NCI-H1092 treated with DMSO at 0.1 percent for 48 hours (cell line): ENCODE measurements at regions not wholly inside any gene's neighbourhood (a gene's known extent, or its start where the extent isn't known, plus 50 kb on each side); places are given as distances from the start of the nearest gene placed in this dataset.
"Not testable (repeated sequence)": the region's sequence is repeated elsewhere in the genome, so short reads cannot be mapped to it uniquely, and the experiment has no call there.

Experiments
- DNase-seq: peaks from one replicate; lab custom pipeline; 2025; lab: John Stamatoyannopoulos, UW

DNA sequence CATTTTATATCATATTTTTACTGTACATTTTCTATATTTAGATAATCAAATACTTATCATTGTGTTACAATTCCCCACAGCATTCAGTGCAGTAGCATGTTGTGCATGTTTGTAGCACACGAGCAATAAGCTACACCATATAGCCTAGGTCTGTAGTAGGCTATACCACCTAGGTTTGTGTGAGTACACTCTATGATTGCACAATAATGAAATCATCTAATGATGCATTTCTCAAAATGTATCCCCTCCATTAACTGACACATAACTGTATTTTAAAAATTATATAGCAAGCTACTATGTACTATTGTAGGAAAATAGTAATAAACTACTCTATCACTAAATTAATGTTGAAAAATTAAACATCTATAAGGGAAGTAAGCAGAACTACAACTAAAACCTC is 518.4 kb upstream of the PABPC4L start:
- no peak for DNase-seq

GRCh38 chr4:134708616-134709015 is 507.0 kb upstream of the PABPC4L start:
- no peak for DNase-seq

- DNase-seq = no peak
Observed at GRCh38 chr4:134708026-134708425, 506.4 kb upstream of the PABPC4L start.

DNA sequence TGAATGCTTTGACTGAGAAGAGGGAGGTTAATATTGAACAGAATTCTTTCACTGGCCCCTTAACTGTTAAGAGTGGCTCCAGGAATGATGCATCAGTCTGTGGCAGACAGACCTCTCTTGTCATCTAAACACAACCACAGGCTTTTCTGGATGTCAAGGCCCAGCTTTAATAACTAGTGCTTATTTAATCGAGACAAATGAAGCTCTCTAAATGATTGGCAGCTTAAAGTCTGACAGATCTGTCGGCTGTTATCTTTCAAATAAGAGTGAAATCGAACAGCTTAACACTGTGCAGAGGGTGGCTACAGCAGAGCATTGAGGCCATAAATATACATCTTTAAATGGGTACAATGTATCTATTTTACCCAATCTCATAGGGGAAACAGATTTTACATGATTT is 500.8 kb upstream of the PABPC4L start:
- no peak for DNase-seq

GRCh38 chr4:134700251-134700650 is 498.7 kb upstream of the PABPC4L start:
- DNase-seq = no peak

DNA sequence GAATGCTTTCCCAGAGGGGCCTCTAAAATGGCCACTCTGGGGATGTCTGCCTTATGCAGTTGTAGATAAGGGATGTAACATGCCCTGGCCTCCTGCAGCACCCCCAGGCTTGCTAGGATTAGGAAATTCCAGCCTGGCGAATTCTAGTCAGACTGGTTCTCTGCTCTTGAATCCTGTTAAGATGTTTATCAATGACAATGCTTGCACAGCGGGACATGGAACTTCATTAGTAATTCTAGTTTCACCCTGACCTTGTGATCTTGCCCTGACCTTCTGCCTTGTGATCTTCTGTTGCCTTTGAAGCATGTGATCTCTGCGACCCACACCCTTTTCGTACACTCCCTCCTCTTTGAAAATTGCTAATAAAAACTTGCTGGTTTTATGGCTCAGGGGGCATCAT is 497.2 kb upstream of the PABPC4L start:
- not testable (repeated sequence) for DNase-seq

DNA sequence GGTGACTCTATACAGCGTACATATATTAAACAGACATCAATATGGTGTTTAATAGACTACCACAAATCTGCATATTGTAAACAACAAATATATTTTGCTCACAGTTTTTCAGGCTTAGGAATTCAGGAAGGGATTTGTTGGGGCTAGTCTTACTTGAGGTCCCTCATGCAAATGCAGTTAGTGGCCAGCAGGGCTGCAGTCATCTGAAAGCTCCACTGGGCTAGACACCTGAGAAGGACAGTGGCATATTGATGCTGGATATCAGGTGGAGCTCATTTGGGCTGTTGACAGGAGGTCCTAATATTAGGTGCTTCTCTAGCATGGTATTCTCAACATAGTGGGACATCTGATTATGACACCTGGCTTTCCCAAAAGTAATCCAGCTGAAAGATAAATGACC is 493.8 kb upstream of the PABPC4L start:
- no peak for DNase-seq

DNA sequence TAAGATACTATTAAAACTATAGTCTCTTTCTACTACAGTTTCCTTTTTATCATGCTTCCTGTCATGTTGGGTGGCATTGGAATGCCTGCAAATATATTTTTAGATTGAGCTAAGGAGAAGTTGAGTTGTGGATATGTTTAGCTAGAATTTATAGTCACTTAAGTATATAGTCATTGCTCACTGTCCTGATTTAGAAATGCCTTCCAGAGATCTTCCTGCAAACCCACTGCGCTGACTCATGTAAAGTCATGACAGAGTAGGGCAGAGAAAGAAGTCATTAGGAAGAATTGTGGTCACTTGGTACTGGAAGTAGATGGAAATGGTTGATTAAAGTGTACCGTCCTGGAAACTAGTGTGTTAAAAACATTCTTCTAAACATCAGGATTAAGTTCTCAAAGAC is 490.3 kb upstream of the PABPC4L start:
- no peak for DNase-seq

DNA sequence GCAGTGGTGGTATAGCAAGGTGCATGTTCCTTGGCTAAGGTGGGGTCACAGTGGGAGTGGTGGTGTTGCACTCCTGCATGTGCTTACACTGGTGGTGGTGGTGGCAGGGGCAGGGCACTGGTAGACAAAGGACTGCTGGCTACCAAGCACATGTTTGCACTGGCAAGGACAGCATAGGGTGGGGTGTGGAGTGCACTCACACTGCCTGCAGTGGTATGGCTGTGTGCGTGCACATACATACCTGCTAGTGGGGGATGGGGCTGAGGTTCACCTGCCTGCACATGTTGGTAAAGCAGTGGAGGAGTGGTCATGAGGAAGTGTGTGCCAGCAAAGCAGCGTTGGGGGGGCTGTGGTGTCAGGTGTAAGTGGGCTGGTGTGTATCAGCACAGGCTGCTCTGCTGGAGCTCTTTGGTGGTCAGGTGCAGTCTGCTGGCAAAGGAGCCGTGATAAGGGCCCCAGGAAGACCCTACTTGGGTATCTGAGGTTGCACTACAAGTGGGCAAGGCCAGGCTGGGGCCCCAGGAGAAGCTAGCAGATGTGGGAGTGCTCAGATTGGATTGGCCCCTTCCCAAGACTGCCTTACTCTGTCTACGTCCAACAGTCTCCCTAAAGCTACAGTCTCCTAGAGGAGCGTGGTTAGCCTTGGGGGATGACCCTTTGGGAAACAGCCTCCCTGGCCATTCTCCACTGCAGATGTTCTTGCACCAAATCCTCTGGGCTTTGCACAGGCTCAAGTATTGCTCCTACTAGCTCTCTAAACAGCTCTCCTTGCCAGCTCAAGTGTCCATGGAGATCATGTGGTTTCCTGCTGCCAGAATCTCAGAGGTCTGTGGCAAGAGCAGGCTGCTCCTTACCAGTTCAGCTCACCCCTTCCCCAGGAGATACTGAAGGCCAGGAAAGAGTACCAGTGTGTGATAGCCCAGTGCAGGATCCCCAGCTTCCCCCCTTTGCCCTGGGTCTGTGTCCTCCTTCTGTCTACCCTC is 486.3 kb upstream of the PABPC4L start:
- no peak for DNase-seq

DNA sequence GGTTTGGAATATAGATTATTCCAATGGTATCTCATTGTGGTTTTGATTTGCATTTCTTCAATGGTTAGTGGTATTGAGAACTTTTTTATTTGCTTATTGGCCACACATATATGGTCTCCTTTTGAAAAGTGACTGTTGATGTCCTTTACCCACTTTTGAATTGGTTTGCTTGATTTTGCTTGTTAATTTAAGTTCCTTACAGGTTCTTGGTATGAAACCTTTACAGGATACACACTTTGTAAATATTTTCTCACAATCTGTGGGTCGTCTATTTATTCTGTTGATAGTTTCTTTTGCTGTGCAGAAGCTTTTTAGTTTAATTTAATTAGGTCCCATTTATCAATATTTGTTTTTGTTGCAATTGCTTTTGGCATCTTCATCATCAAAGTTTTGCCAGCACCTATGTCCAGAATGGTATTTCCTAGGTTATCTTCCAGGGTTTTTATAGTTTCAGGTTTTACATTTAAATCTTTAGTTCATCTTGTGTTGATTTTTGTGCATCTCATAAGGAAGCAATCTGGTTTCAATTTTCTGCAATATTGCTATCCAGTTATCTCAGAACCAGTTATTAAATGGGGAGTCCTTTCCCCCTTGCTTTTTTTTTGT is 475.7 kb upstream of the PABPC4L start:
- no peak for DNase-seq

- DNase-seq = no peak
Observed at GRCh38 chr4:134668237-134668636, 466.6 kb upstream of the PABPC4L start.

DNA sequence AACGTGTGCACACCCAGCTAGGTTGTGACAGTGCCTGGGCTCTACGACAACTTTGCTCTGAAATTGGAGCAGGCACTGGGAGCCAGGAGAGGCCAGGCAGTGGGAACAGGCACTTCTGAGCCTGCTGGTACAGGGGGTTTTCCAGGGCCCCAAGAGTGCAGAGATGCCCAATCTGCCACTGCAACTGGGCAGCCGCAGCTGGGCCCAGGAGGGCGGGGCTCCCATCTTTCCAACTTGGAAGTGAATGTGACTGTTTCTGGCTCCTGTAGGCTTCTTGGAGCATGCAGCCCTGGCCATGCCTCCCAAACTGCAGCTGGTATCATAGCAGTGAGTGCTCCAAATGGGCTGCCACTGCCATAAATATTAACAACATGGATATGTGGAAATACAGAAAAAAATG is 465.1 kb upstream of the PABPC4L start:
- no peak for DNase-seq

- DNase-seq = no peak
Observed at GRCh38 chr4:134665429-134665828, 463.8 kb upstream of the PABPC4L start.

- DNase-seq = no peak
Observed at GRCh38 chr4:134663742-134664141, 462.2 kb upstream of the PABPC4L start.

GRCh38 chr4:134650461-134650860 is 448.9 kb upstream of the PABPC4L start:
- no peak for DNase-seq

- no peak for DNase-seq
Observed at GRCh38 chr4:134645778-134646177, 444.2 kb upstream of the PABPC4L start.

DNA sequence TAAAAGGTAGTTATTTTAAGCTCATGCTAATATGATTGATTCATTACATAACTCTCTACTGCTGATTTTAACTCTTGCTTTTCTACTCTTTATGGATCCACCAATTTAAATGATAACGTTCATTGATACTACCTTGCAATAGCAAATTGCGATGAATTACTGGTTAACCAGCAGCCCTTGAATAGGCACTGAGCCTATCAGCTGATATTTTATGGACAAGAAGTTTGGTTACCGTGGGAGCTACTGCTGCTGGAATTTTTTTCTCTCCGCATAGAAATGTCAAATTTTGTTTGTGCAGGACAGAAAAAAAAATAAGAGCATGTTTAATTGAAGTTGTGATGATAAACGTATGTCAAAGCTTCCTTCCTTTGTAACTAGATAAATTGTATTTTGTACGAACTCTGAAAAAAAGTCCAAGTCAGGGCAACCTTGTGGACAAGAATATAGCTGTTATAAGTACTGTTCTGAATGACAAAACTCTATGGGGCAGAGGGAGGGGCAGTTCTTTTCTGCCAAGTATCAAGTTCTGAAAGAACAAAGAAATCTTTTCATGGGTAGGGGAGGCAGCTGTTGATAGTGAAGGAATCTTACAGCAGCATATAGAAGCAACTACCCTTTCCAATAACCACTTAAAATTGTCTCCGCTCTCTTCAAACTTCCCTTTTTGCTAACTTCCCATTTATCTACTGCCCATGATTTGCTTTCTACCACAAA is 434.9 kb upstream of the PABPC4L start:
- DNase-seq = no peak

GRCh38 chr4:134634301-134634700 is 432.7 kb upstream of the PABPC4L start:
- no peak for DNase-seq

- DNase-seq = no peak
Observed at GRCh38 chr4:134632056-134632455, 430.5 kb upstream of the PABPC4L start.

DNA sequence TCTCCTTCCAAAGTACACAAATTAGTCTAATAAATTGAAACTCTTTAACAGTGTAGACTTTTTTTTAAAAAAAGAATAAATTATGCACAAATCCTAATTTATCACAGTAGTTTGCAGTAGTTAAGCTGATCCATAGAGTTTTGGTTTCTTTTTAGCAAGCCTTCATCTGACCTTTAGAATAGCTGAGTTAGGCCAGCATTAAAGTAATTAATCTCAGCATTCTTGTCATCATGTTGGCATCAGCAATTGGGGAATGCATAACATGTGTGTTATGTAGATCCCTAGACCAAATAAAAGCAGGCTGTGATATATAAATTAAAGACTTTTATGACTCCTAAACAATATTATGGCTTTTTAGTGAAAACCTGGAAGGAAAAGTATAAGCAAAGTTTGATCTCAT is 426.5 kb upstream of the PABPC4L start:
- no peak for DNase-seq

GRCh38 chr4:134627366-134627765 is 425.8 kb upstream of the PABPC4L start:
- DNase-seq = no peak

GRCh38 chr4:134624365-134624764 is 422.8 kb upstream of the PABPC4L start:
- DNase-seq = no peak
